GM23338 (cell line): ENCODE measurements at regions not wholly inside any gene's neighbourhood (a gene's known extent, or its start where the extent isn't known, plus 50 kb on each side); places are given as distances from the start of the nearest gene placed in this dataset.

Experiments
- ATAC-seq: fragments of 200-7000 bp; cut with Tn5 transposase; 3 replicates; pipeline ENCODE4 v1.9.1; 2020
- DNase-seq: peaks from one replicate; pipeline ENCODE4 v3.0.0-alpha.2; 2015; ENCODE audit warnings: low spot score
- H2AFZ ChIP-seq: fragments of 200-600 bp; sonication (generic); 2 replicates; pipeline ENCODE4 v1.8.0; 2016; ENCODE audit warnings: antibody characterized with exemption, mild to moderate bottlenecking, moderate library complexity
- H3F3A ChIP-seq: fragments of 200-600 bp; sonication (generic); replicated peaks from 2 replicates; pipeline ENCODE4 v1.8.0; 2017; ENCODE audit warnings: antibody characterized with exemption, mixed run types, low read depth
- H3K27ac ChIP-seq: fragments of 200-600 bp; sonication (generic); 2 replicates; pipeline ENCODE4 v1.6.1; 2016; ENCODE audit warnings: low read depth
- H3K27me3 ChIP-seq: fragments of 200-600 bp; sonication (generic); 2 replicates; pipeline ENCODE4 v1.8.0; 2016; ENCODE audit warnings: mild to moderate bottlenecking, mixed run types, moderate library complexity; ENCODE audit not compliant: insufficient read depth
- H3K36me3 ChIP-seq: fragments of 200-600 bp; sonication (generic); 2 replicates; pipeline ENCODE4 v1.8.0; 2016; ENCODE audit warnings: mild to moderate bottlenecking; ENCODE audit not compliant: insufficient read depth
- H3K4me1 ChIP-seq: fragments of 200-600 bp; sonication (generic); 2 replicates; pipeline ENCODE4 v1.8.0; 2016; ENCODE audit warnings: mild to moderate bottlenecking, moderate library complexity; ENCODE audit not compliant: insufficient read depth
- H3K4me2 ChIP-seq: fragments of 200-600 bp; sonication (generic); 2 replicates; pipeline ENCODE4 v1.7.1; 2017; ENCODE audit warnings: mixed run types
- H3K4me3 ChIP-seq: fragments of 200-600 bp; sonication (generic); 2 replicates; pipeline ENCODE4 v1.6.1; 2016; ENCODE audit warnings: mixed run types
- H3K79me2 ChIP-seq: fragments of 200-600 bp; sonication (generic); replicated peaks from 2 replicates; pipeline ENCODE4 v1.8.0; 2017; ENCODE audit warnings: mild to moderate bottlenecking; ENCODE audit not compliant: insufficient read depth
- H3K9me2 ChIP-seq: fragments of 200-600 bp; sonication (generic); 2 replicates; pipeline ENCODE4 v1.8.0; 2017; ENCODE audit not compliant: insufficient read depth
- H4K20me1 ChIP-seq: fragments of 200-600 bp; sonication (generic); replicated peaks from 2 replicates; pipeline ENCODE4 v1.8.0; 2017; ENCODE audit warnings: mild to moderate bottlenecking; ENCODE audit not compliant: insufficient read depth
- H3K27ac Mint-ChIP-seq: 2 replicates; pipeline ENCODE4 v1.8.0; 2020; ENCODE audit warnings: inconsistent platforms, mild to moderate bottlenecking, moderate library complexity, mixed read lengths
- H3K27me3 Mint-ChIP-seq: 3 replicates; pipeline ENCODE4 v1.8.0; 2022; ENCODE audit warnings: low read depth, mild to moderate bottlenecking, moderate library complexity, mixed read lengths, inconsistent platforms; ENCODE audit not compliant: insufficient read depth, poor library complexity
- H3K36me3 Mint-ChIP-seq: 3 replicates; pipeline ENCODE4 v1.8.0; 2021; ENCODE audit warnings: low read depth, mild to moderate bottlenecking, inconsistent platforms, moderate library complexity, mixed read lengths
- H3K4me1 Mint-ChIP-seq: 3 replicates; pipeline ENCODE4 v1.8.0; 2020; ENCODE audit warnings: mild to moderate bottlenecking, inconsistent platforms, mixed read lengths
- H3K4me3 Mint-ChIP-seq: 3 replicates; pipeline ENCODE4 v1.8.0; 2021; ENCODE audit warnings: moderate library complexity, mild to moderate bottlenecking, inconsistent platforms, mixed read lengths
- H3K9me3 Mint-ChIP-seq: 3 replicates; pipeline ENCODE4 v1.8.0; 2020; ENCODE audit warnings: moderate library complexity, mild to moderate bottlenecking, inconsistent platforms, mixed read lengths
- CREB1 ChIP-seq: fragments of 250-450 bp; sonication (Bioruptor Pico); IDR thresholded peaks from 2 replicates; pipeline ENCODE4 v1.5.0; 2020; ENCODE audit warnings: low read depth, mild to moderate bottlenecking, moderate library complexity
- CTCF ChIP-seq, 2 experiments: fragments of 200-600 bp in 1 of 2; sonication (generic) in 1 of 2; conservative IDR thresholded peaks; 2 replicates each; pipeline versions ENCODE4 v1.5.1 to v1.6.1; 2016 to 2017; ENCODE audit warnings: antibody characterized with exemption in 2 of 2, low read depth in 2 of 2, mild to moderate bottlenecking in 2 of 2, moderate library complexity in 1 of 2
- EZH2 ChIP-seq: fragments of 200-600 bp; sonication (generic); IDR thresholded peaks from one replicate; pipeline ENCODE4 v1.8.0; 2017; ENCODE audit warnings: antibody characterized with exemption, mild to moderate bottlenecking, low read depth; ENCODE audit not compliant: unreplicated experiment
- EZH2phosphoT487 ChIP-seq: fragments of 200-600 bp; sonication (generic); IDR thresholded peaks from one replicate; pipeline ENCODE4 v1.8.1; 2018; ENCODE audit warnings: antibody characterized with exemption; ENCODE audit not compliant: unreplicated experiment
- JUNB ChIP-seq: IDR thresholded peaks from one replicate; pipeline ENCODE4 v1.6.1; 2016; ENCODE audit warnings: antibody characterized with exemption; ENCODE audit not compliant: unreplicated experiment
- NANOG ChIP-seq: IDR thresholded peaks from 2 replicates; pipeline ENCODE4 v1.6.1; 2016; ENCODE audit warnings: antibody characterized with exemption, borderline replicate concordance
- POLR2AphosphoS5 ChIP-seq: IDR thresholded peaks from 2 replicates; pipeline ENCODE4 v1.6.1; 2016; ENCODE audit warnings: antibody characterized with exemption, low read depth
- REST ChIP-seq: IDR thresholded peaks from one replicate; pipeline ENCODE4 v1.6.1; 2018; ENCODE audit warnings: antibody characterized with exemption; ENCODE audit not compliant: unreplicated experiment
- STAT1 ChIP-seq: IDR thresholded peaks from one replicate; pipeline ENCODE4 v1.6.1; 2016; ENCODE audit warnings: antibody characterized with exemption; ENCODE audit not compliant: unreplicated experiment
- ZNF114 ChIP-seq: fragments of 250-450 bp; sonication (Bioruptor Pico); IDR thresholded peaks from 2 replicates; pipeline ENCODE4 v1.5.0; 2020; ENCODE audit warnings: mild to moderate bottlenecking, moderate library complexity
- TF ChIP-seq, protein P1 (sequence below): IDR thresholded peaks from 2 replicates; pipeline ENCODE4 v1.6.1; 2016; ENCODE audit warnings: antibody characterized with exemption
- TF ChIP-seq, protein P2 (sequence below): fragments of 250-450 bp; sonication (Bioruptor Pico); IDR thresholded peaks from 2 replicates; pipeline ENCODE4 v1.5.0; 2020; ENCODE audit warnings: mild to moderate bottlenecking, moderate library complexity

DNA sequence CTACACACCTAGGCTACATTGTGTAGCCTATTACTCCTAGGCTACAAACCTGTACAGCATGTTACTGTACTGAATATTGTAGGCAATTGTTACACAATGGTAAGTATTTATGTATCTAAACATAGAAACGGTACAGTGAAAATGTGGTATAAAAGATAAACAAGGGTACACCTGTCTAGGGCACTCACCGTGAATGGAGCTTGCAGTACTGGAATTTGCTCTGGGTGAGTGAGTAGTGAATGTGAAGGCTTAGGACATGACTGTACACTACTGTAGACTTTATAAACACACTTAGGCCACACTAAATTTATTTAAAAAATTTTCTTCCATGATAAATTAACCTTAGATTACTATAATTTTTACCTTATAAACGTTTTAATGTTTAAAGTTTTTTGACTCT, 171.7 kb upstream of the NCAM1 start (continued):
- TF ChIP-seq CREB1 (CRISPR knock-in tag) (no peak), CTCF (conservative IDR thresholded peaks at IDR 0.05; ENCODE audit: low read depth in 2 of 2) (no peak), POLR2AphosphoS5 (no peak), STAT1 (no peak)
- TF ChIP-seq, protein P1, sequence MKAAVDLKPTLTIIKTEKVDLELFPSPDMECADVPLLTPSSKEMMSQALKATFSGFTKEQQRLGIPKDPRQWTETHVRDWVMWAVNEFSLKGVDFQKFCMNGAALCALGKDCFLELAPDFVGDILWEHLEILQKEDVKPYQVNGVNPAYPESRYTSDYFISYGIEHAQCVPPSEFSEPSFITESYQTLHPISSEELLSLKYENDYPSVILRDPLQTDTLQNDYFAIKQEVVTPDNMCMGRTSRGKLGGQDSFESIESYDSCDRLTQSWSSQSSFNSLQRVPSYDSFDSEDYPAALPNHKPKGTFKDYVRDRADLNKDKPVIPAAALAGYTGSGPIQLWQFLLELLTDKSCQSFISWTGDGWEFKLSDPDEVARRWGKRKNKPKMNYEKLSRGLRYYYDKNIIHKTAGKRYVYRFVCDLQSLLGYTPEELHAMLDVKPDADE: no peak

DNA sequence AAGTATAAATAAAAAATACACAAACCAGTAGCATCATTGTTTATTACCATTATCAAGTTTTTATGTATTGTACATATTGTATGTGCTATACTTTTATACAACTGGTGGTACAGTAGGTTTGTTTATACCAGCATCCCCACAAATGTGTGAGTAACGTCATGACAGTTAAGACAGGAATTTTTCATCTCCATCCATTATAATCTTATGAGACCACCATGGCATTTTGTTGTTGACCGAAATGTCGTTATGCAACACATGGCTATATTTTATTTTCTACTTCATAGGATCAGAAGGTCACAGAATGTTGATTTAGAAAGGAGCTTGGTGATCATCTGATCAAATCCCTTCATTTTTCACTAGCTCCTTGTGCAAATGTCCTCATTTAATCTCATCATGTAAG, 170.9 kb upstream of the NCAM1 start:
- no peak overlapping the region for H3K27ac ChIP-seq
- H4K20me1 ChIP-seq: no peaks in the 10 kb centered on the region
- H3K36me3 Mint-ChIP-seq: no peaks in the 10 kb centered on the region; the same call in 2 of the 3 replicates
- H3K27me3 Mint-ChIP-seq: peaks cover 1% of the 10 kb centered on the region
- H3K79me2 ChIP-seq: no peaks in the 10 kb centered on the region
- H3K9me2 ChIP-seq: peaks cover 12% of the 10 kb centered on the region; the same call in 1 of the 2 replicates
- no peak overlapping the region for H3K4me2 ChIP-seq
- no peak overlapping the region for H3K27ac Mint-ChIP-seq
- H3K27me3 ChIP-seq: no peaks in the 10 kb centered on the region
- H3F3A ChIP-seq: no peaks in the 10 kb centered on the region
- DNase-seq: no peak
- H3K9me3 Mint-ChIP-seq: no peaks in the 10 kb centered on the region
- H2AFZ ChIP-seq: no peak overlapping the region
- peaks cover 9% of the 10 kb centered on the region for H3K4me1 Mint-ChIP-seq
- H3K4me3 ChIP-seq: no peak overlapping the region
- ATAC-seq: no peak
- no peaks in the 10 kb centered on the region for H3K36me3 ChIP-seq
- H3K4me3 Mint-ChIP-seq: no peak overlapping the region
- no peaks in the 10 kb centered on the region for H3K4me1 ChIP-seq
- TF ChIP-seq EZH2phosphoT487: no peak
- no peak for TF ChIP-seq JUNB
- no peak for TF ChIP-seq NANOG
- TF ChIP-seq, protein P2, sequence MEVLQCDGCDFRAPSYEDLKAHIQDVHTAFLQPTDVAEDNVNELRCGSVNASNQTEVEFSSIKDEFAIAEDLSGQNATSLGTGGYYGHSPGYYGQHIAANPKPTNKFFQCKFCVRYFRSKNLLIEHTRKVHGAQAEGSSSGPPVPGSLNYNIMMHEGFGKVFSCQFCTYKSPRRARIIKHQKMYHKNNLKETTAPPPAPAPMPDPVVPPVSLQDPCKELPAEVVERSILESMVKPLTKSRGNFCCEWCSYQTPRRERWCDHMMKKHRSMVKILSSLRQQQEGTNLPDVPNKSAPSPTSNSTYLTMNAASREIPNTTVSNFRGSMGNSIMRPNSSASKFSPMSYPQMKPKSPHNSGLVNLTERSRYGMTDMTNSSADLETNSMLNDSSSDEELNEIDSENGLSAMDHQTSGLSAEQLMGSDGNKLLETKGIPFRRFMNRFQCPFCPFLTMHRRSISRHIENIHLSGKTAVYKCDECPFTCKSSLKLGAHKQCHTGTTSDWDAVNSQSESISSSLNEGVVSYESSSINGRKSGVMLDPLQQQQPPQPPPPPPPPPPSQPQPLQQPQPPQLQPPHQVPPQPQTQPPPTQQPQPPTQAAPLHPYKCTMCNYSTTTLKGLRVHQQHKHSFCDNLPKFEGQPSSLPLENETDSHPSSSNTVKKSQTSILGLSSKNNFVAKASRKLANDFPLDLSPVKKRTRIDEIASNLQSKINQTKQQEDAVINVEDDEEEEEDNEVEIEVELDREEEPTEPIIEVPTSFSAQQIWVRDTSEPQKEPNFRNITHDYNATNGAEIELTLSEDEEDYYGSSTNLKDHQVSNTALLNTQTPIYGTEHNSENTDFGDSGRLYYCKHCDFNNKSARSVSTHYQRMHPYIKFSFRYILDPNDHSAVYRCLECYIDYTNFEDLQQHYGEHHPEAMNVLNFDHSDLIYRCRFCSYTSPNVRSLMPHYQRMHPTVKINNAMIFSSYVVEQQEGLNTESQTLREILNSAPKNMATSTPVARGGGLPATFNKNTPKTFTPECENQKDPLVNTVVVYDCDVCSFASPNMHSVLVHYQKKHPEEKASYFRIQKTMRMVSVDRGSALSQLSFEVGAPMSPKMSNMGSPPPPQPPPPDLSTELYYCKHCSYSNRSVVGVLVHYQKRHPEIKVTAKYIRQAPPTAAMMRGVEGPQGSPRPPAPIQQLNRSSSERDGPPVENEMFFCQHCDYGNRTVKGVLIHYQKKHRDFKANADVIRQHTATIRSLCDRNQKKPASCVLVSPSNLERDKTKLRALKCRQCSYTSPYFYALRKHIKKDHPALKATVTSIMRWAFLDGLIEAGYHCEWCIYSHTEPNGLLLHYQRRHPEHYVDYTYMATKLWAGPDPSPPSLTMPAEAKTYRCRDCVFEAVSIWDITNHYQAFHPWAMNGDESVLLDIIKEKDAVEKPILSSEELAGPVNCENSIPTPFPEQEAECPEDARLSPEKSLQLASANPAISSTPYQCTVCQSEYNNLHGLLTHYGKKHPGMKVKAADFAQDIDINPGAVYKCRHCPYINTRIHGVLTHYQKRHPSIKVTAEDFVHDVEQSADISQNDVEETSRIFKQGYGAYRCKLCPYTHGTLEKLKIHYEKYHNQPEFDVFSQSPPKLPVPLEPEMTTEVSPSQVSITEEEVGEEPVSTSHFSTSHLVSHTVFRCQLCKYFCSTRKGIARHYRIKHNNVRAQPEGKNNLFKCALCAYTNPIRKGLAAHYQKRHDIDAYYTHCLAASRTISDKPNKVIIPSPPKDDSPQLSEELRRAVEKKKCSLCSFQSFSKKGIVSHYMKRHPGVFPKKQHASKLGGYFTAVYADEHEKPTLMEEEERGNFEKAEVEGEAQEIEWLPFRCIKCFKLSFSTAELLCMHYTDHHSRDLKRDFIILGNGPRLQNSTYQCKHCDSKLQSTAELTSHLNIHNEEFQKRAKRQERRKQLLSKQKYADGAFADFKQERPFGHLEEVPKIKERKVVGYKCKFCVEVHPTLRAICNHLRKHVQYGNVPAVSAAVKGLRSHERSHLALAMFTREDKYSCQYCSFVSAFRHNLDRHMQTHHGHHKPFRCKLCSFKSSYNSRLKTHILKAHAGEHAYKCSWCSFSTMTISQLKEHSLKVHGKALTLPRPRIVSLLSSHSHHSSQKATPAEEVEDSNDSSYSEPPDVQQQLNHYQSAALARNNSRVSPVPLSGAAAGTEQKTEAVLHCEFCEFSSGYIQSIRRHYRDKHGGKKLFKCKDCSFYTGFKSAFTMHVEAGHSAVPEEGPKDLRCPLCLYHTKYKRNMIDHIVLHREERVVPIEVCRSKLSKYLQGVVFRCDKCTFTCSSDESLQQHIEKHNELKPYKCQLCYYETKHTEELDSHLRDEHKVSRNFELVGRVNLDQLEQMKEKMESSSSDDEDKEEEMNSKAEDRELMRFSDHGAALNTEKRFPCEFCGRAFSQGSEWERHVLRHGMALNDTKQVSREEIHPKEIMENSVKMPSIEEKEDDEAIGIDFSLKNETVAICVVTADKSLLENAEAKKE (CRISPR knock-in tag): no peak
- no peak for TF ChIP-seq POLR2AphosphoS5
- no peak for TF ChIP-seq ZNF114 (CRISPR knock-in tag)
- no peak for TF ChIP-seq STAT1
- no peak for TF ChIP-seq REST
- TF ChIP-seq, protein P1: no peak
- TF ChIP-seq EZH2: no peak
